ENCODE measurements at regions not wholly inside any gene's neighbourhood (a gene's known extent, or its start where the extent isn't known, plus 50 kb on each side); places are given as distances from the start of the nearest gene placed in this dataset.

- TF ChIP-seq CTCF (conservative IDR thresholded peaks at IDR 0.05; ENCODE audit: low read length) (no peak), EZH2phosphoT487 (IDR thresholded peaks at IDR 0.05; ENCODE audit: borderline replicate concordance, low read depth, low read length) (no peak)
- no peaks in the 10 kb centered on the region for H3K79me2 ChIP-seq (ENCODE audit: insufficient read depth, low read depth, low read length)
- H3K4me2 ChIP-seq (ENCODE audit: low read length), result no peak overlapping the region
- ChIA-PET CTCF (ENCODE audit: unreplicated experiment) (no interaction called here), POLR2A (no interaction called here)
- no peak overlapping the region for H2AFZ ChIP-seq (ENCODE audit: low read length)
- no peaks in the 10 kb centered on the region for H3K9me3 ChIP-seq (ENCODE audit: low read length)
- intact Hi-C loops (cut with micrococcal nuclease; ENCODE audit: unreplicated experiment), result no loop called here
- H4K20me1 ChIP-seq (ENCODE audit: insufficient read depth, low read length), result no peaks in the 10 kb centered on the region
- BruUV-seq (replicated peaks), result no TSS peak
- no peaks in the 10 kb centered on the region for H3K4me1 ChIP-seq (ENCODE audit: insufficient read depth, low read length, poor library complexity, severe bottlenecking)
- H3K4me3 ChIP-seq (ENCODE audit: low read depth, low read length, poor library complexity, severe bottlenecking), result no peak overlapping the region
- no peaks in the 10 kb centered on the region for H3K9me2 ChIP-seq (ENCODE audit: insufficient read depth, low read length)
- no peak for DNase-seq (ENCODE audit: low spot score)
- H3K36me3 ChIP-seq (ENCODE audit: insufficient read depth, low read length), result no peaks in the 10 kb centered on the region
- no peak overlapping the region for H3K27ac ChIP-seq (ENCODE audit: low read depth, low read length, poor library complexity, severe bottlenecking)
Measured at GRCh38 chr2:133640103-133640502, 71.8 kb upstream of the NCKAP5 start.

- no peak overlapping the region for H3K4me3 ChIP-seq (ENCODE audit: low read depth, low read length, poor library complexity, severe bottlenecking)
- H3K79me2 ChIP-seq (ENCODE audit: insufficient read depth, low read depth, low read length), result no peaks in the 10 kb centered on the region
- no peaks in the 10 kb centered on the region for H4K20me1 ChIP-seq (ENCODE audit: insufficient read depth, low read length)
- H3K36me3 ChIP-seq (ENCODE audit: insufficient read depth, low read length), result no peaks in the 10 kb centered on the region
- H2AFZ ChIP-seq (ENCODE audit: low read length), result no peak overlapping the region
- H3K27ac ChIP-seq (ENCODE audit: low read depth, low read length, poor library complexity, severe bottlenecking), result no peak overlapping the region
- H3K4me2 ChIP-seq (ENCODE audit: low read length), result no peak overlapping the region
- H3K9me2 ChIP-seq (ENCODE audit: insufficient read depth, low read length), result no peaks in the 10 kb centered on the region
- ChIA-PET POLR2A (no interaction called here), CTCF (ENCODE audit: unreplicated experiment) (no interaction called here)
- intact Hi-C loops (cut with micrococcal nuclease; ENCODE audit: unreplicated experiment), result no loop called here
- H3K4me1 ChIP-seq (ENCODE audit: insufficient read depth, low read length, poor library complexity, severe bottlenecking), result no peaks in the 10 kb centered on the region
- BruUV-seq (replicated peaks), result no TSS peak
- no peaks in the 10 kb centered on the region for H3K9me3 ChIP-seq (ENCODE audit: low read length)
- TF ChIP-seq CTCF (conservative IDR thresholded peaks at IDR 0.05; ENCODE audit: low read length) (no peak), EZH2phosphoT487 (IDR thresholded peaks at IDR 0.05; ENCODE audit: borderline replicate concordance, low read depth, low read length) (no peak)
- DNase-seq (ENCODE audit: low spot score), result no peak
Measured at GRCh38 chr2:133641497-133641896, 73.2 kb upstream of the NCKAP5 start.

GRCh38 chr2:133641942-133642725 is 73.9 kb upstream of the NCKAP5 start:
- Histone ChIP-seq H3K4me3 (ENCODE audit: low read depth, low read length, poor library complexity, severe bottlenecking) (no peak overlapping the region), H3K27ac (ENCODE audit: low read depth, low read length, poor library complexity, severe bottlenecking) (no peak overlapping the region), H3K79me2 (ENCODE audit: insufficient read depth, low read depth, low read length) (no peaks in the 10 kb centered on the region), H3K36me3 (ENCODE audit: insufficient read depth, low read length) (no peaks in the 10 kb centered on the region), H3K4me1 (ENCODE audit: insufficient read depth, low read length, poor library complexity, severe bottlenecking) (no peaks in the 10 kb centered on the region), H3K4me2 (ENCODE audit: low read length) (no peak overlapping the region), H4K20me1 (ENCODE audit: insufficient read depth, low read length) (no peaks in the 10 kb centered on the region), H2AFZ (ENCODE audit: low read length) (no peak overlapping the region), H3K9me3 (ENCODE audit: low read length) (no peaks in the 10 kb centered on the region), H3K9me2 (ENCODE audit: insufficient read depth, low read length) (no peaks in the 10 kb centered on the region)
- DNase-seq (ENCODE audit: low spot score), result no peak
- intact Hi-C loops (cut with micrococcal nuclease; ENCODE audit: unreplicated experiment), result no loop called here
- no peak for TF ChIP-seq EZH2phosphoT487 (IDR thresholded peaks at IDR 0.05; ENCODE audit: borderline replicate concordance, low read depth, low read length)
- TF ChIP-seq CTCF (conservative IDR thresholded peaks at IDR 0.05; ENCODE audit: low read length), result no peak
- POLR2A ChIA-PET, result no interaction called here
- BruUV-seq (replicated peaks), result no TSS peak
- CTCF ChIA-PET (ENCODE audit: unreplicated experiment), result no interaction called here
